Smooth muscle cell (in vitro differentiated cells): ENCODE measurements at regions not wholly inside any gene's neighbourhood (a gene's known extent, or its start where the extent isn't known, plus 50 kb on each side); places are given as distances from the start of the nearest gene placed in this dataset.

Experiments
- DNase-seq: peaks from one replicate; lab custom pipeline; 2025; ENCODE audit not compliant: unreplicated experiment; lab: John Stamatoyannopoulos, UW
- H2AFZ ChIP-seq: fragments of 200-600 bp; sonication (generic); 2 replicates; pipeline ENCODE4 v1.6.0; 2016; ENCODE audit warnings: antibody characterized with exemption, low read depth, mild to moderate bottlenecking
- H3F3A ChIP-seq: fragments of 200-600 bp; sonication (generic); 2 replicates; pipeline ENCODE4 v1.6.0; 2017; ENCODE audit warnings: antibody characterized with exemption, low read depth
- H3K27ac ChIP-seq: fragments of 200-600 bp; sonication (generic); 2 replicates; pipeline ENCODE4 v1.5.1; 2016; ENCODE audit warnings: low read depth, mild to moderate bottlenecking
- H3K27me3 ChIP-seq: fragments of 200-600 bp; sonication (generic); 2 replicates; pipeline ENCODE4 v1.6.1; 2016; ENCODE audit warnings: low read depth, mild to moderate bottlenecking
- H3K36me3 ChIP-seq: fragments of 200-600 bp; sonication (generic); 2 replicates; pipeline ENCODE4 v1.5.1; 2016; ENCODE audit warnings: low read depth
- H3K4me1 ChIP-seq: fragments of 200-600 bp; sonication (generic); 2 replicates; pipeline ENCODE4 v1.5.1; 2016; ENCODE audit warnings: low read depth
- H3K4me2 ChIP-seq: fragments of 200-600 bp; sonication (generic); 2 replicates; pipeline ENCODE4 v1.6.0; 2016; ENCODE audit warnings: mild to moderate bottlenecking
- H3K4me3 ChIP-seq: fragments of 200-600 bp; sonication (generic); 2 replicates; pipeline ENCODE4 v1.5.1; 2016; ENCODE audit warnings: mild to moderate bottlenecking
- H3K79me2 ChIP-seq: fragments of 200-600 bp; sonication (generic); 2 replicates; pipeline ENCODE4 v1.6.0; 2016; ENCODE audit warnings: low read depth, mild to moderate bottlenecking
- H3K9ac ChIP-seq: fragments of 200-600 bp; sonication (generic); 2 replicates; pipeline ENCODE4 v1.6.0; 2016; ENCODE audit warnings: low read depth
- H3K9me3 ChIP-seq: fragments of 200-600 bp; sonication (generic); replicated peaks from 2 replicates; pipeline ENCODE4 v1.5.1; 2016; ENCODE audit warnings: low read depth
- H4K20me1 ChIP-seq: fragments of 200-600 bp; sonication (generic); 2 replicates; pipeline ENCODE4 v1.6.0; 2016; ENCODE audit warnings: low read depth
- CTCF ChIP-seq: fragments of 200-600 bp; sonication (generic); IDR thresholded peaks from 2 replicates; pipeline ENCODE4 v1.5.1; 2017; ENCODE audit warnings: borderline replicate concordance, mild to moderate bottlenecking, antibody characterized with exemption; ENCODE audit not compliant: insufficient read depth, poor library complexity, severe bottlenecking
- WGBS: methylation state at CpG from one replicate; pipeline ENCODE4 v1.1.7; 2016; ENCODE audit warnings: low lambda C conversion rate; 5-methylcytosine and 5-hydroxymethylcytosine counted together

- Histone ChIP-seq H3K4me3 (no peak overlapping the region), H2AFZ (no peak overlapping the region), H3K27ac (no peak overlapping the region), H3K79me2 (no peaks in the 10 kb centered on the region), H3K4me2 (no peak overlapping the region), H3K36me3 (no peaks in the 10 kb centered on the region), H4K20me1 (no peaks in the 10 kb centered on the region), H3K9ac (no peak overlapping the region), H3F3A (no peaks in the 10 kb centered on the region), H3K9me3 (no peaks in the 10 kb centered on the region), H3K27me3 (no peaks in the 10 kb centered on the region), H3K4me1 (peaks cover under 1% of the 10 kb centered on the region)
- no peak for DNase-seq
- TF ChIP-seq CTCF: no peak
Measured at GRCh38 chr18:53747663-53748160, 476.8 kb downstream of the MBD2 start.

DNA sequence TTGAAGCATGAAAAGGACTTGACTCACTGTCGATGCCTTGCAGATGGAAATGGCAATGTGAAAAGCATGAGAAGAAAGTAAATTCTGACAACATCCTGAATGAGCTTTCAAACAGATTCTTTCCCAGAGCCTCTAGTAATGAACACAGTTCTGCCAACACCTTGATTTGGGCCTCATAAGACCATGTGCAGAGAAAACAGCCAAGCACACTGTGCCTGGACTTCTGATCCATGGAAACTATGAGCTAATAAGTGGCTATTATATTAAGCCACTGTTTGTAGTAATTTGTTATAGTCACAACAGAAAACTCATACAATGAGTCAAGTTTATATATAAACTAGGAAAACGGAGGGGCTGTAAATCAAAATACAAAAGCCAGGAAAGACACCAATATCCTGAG is 477.3 kb downstream of the MBD2 start:
- H3K4me2 ChIP-seq: no peak overlapping the region
- no peaks in the 10 kb centered on the region for H3K9me3 ChIP-seq
- no peaks in the 10 kb centered on the region for H3K36me3 ChIP-seq
- TF ChIP-seq CTCF: no peak
- H3K4me1 ChIP-seq: no peaks in the 10 kb centered on the region
- DNase-seq: no peak
- no peak overlapping the region for H3K27ac ChIP-seq
- no peak overlapping the region for H2AFZ ChIP-seq
- H3K27me3 ChIP-seq: no peaks in the 10 kb centered on the region
- H3K4me3 ChIP-seq: no peak overlapping the region
- H4K20me1 ChIP-seq: no peaks in the 10 kb centered on the region
- no peaks in the 10 kb centered on the region for H3F3A ChIP-seq
- 57% methylated on average over 2 of the region's 2 CpGs for WGBS
- no peak overlapping the region for H3K9ac ChIP-seq
- no peaks in the 10 kb centered on the region for H3K79me2 ChIP-seq

GRCh38 chr18:53745986-53746385 is 478.5 kb downstream of the MBD2 start:
- 38% methylated on average over 1 of the region's 1 CpG for WGBS
- TF ChIP-seq CTCF: no peak
- DNase-seq: no peak

GRCh38 chr18:53745224-53745967 is 479.1 kb downstream of the MBD2 start:
- no peak for TF ChIP-seq CTCF
- Histone ChIP-seq H3K9me3 (no peaks in the 10 kb centered on the region), H3K27ac (no peak overlapping the region)

More at GRCh38 chr18:53745986-53746385, 478.5 kb downstream of the MBD2 start:
- H3K9me3 ChIP-seq: no peaks in the 10 kb centered on the region
- no peaks in the 10 kb centered on the region for H3K4me1 ChIP-seq
- no peak overlapping the region for H3K4me3 ChIP-seq
- H4K20me1 ChIP-seq: no peaks in the 10 kb centered on the region
- H3K79me2 ChIP-seq: no peaks in the 10 kb centered on the region
- H3F3A ChIP-seq: no peaks in the 10 kb centered on the region
- H3K27ac ChIP-seq: no peak overlapping the region
- no peaks in the 10 kb centered on the region for H3K27me3 ChIP-seq
- H3K4me2 ChIP-seq: no peak overlapping the region
- no peak overlapping the region for H2AFZ ChIP-seq
- no peaks in the 10 kb centered on the region for H3K36me3 ChIP-seq
- H3K9ac ChIP-seq: no peak overlapping the region

More at GRCh38 chr18:53745224-53745967, 479.1 kb downstream of the MBD2 start:
- Histone ChIP-seq H3F3A (no peaks in the 10 kb centered on the region), H3K4me1 (no peaks in the 10 kb centered on the region), H3K4me3 (no peak overlapping the region), H3K27me3 (no peaks in the 10 kb centered on the region), H3K79me2 (no peaks in the 10 kb centered on the region), H3K4me2 (no peak overlapping the region), H2AFZ (no peak overlapping the region), H3K36me3 (no peaks in the 10 kb centered on the region), H3K9ac (no peak overlapping the region), H4K20me1 (no peaks in the 10 kb centered on the region)
- no peak for DNase-seq
- WGBS: 70% methylated on average over 5 of the region's 5 CpGs
